IMR-90 (cell line): ENCODE measurements at regions not wholly inside any gene's neighbourhood (a gene's known extent, or its start where the extent isn't known, plus 50 kb on each side); places are given as distances from the start of the nearest gene placed in this dataset.

Experiments used
- CEBPB ChIP-seq: IDR thresholded peaks from 2 replicates; pipeline ENCODE4 v1.6.1; 2012; ENCODE audit warnings: low read depth, low read length, improper control_type of control experiment
- MAFK ChIP-seq: IDR thresholded peaks from 2 replicates; pipeline ENCODE4 v1.6.1; 2012; ENCODE audit warnings: low read depth, low read length, improper control_type of control experiment
- POLR2A ChIP-seq: IDR thresholded peaks from 2 replicates; pipeline ENCODE4 v1.6.1; 2012; ENCODE audit warnings: mild to moderate bottlenecking, low read depth, low read length
- RAD21 ChIP-seq: IDR thresholded peaks from 2 replicates; pipeline ENCODE4 v1.6.1; 2012; ENCODE audit warnings: low read length, improper control_type of control experiment
- SMC3 ChIP-seq: fragments of 150-350 bp; IDR thresholded peaks from 2 replicates; pipeline ENCODE4 v1.6.1; 2016; ENCODE audit warnings: low read depth, mild to moderate bottlenecking, antibody characterized with exemption, low read length, moderate library complexity
- TF ChIP-seq, protein P1 (sequence below): conservative IDR thresholded peaks from 2 replicates; pipeline ENCODE4 v1.5.1; 2012; ENCODE audit warnings: mild to moderate bottlenecking, low read depth, low read length, improper control_type of control experiment

DNA sequence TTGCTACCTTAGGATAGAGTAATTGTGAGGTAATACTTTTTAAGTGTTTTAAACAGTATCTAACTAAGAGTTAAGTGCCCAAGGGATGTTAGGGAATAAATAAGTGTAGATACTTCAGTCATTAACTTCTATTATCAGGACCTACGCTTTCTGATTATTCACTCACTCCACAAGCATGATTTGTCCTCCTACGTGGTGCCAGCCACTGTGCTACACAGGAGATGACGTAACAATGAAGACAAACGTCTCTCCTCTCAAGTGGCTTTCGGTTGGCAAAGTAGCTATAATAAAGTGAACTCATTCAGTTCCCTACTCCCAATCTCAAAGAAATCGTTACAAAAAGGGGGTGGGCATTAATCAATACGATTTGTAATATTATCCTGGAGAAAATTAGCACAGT lies 100.9 kb upstream of the SETBP1 start:
- no peak for TF ChIP-seq CEBPB
- TF ChIP-seq, protein P1, sequence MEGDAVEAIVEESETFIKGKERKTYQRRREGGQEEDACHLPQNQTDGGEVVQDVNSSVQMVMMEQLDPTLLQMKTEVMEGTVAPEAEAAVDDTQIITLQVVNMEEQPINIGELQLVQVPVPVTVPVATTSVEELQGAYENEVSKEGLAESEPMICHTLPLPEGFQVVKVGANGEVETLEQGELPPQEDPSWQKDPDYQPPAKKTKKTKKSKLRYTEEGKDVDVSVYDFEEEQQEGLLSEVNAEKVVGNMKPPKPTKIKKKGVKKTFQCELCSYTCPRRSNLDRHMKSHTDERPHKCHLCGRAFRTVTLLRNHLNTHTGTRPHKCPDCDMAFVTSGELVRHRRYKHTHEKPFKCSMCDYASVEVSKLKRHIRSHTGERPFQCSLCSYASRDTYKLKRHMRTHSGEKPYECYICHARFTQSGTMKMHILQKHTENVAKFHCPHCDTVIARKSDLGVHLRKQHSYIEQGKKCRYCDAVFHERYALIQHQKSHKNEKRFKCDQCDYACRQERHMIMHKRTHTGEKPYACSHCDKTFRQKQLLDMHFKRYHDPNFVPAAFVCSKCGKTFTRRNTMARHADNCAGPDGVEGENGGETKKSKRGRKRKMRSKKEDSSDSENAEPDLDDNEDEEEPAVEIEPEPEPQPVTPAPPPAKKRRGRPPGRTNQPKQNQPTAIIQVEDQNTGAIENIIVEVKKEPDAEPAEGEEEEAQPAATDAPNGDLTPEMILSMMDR, result no peak
- no peak for TF ChIP-seq POLR2A
- no peak for TF ChIP-seq RAD21
- no peak for TF ChIP-seq MAFK
- TF ChIP-seq SMC3, result no peak
